ENCODE measurements at regions not wholly inside any gene's neighbourhood (a gene's known extent, or its start where the extent isn't known, plus 50 kb on each side); places are given as distances from the start of the nearest gene placed in this dataset.

DNA sequence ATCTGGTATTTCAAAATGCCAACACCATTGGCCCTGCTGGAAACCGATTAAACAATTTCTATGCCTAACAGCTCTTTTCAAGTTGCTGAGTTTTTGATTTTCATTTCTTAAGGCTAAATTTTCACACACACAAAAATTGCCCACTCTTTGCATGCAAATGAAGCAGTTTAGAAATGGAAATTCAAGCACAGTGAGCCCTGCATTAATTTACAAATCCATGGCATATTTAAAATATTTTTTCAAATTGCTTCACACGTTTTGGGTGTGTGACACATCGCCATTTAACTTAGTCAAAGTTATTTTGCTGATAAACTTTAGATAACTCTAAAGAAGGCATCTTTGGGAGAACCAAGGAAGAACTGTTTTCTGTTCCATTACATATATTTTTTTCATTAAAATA, 184.8 kb downstream of the TXNL1 start:
- no peak for ATAC-seq
- 3% methylated on average over 3 of the region's 3 CpGs for WGBS (ENCODE audit: insufficient coverage, low coverage, missing lambda C conversion rate)
- Histone ChIP-seq H2AFZ (ENCODE audit: low read depth, low read length) (no peak overlapping the region), H3K4me2 (ENCODE audit: insufficient read depth, low read length) (no peak overlapping the region), H3K27me3 (ENCODE audit: control insufficient read depth in 2 of 2, insufficient read depth in 2 of 2, low read length in 2 of 2) (no peaks in the 10 kb centered on the region), H3K79me2 (ENCODE audit: control insufficient read depth, insufficient read depth, low read length) (no peaks in the 10 kb centered on the region), H3K4me3 (no peak overlapping the region), H3K9me3 (replicated peaks; ENCODE audit: control insufficient read depth, insufficient read depth, low read depth, low read length) (no peaks in the 10 kb centered on the region), H3K36me3 (ENCODE audit: control insufficient read depth, insufficient read depth, low read length) (no peaks in the 10 kb centered on the region), H3K9ac (ENCODE audit: insufficient read depth in 1 of 2, low read depth in 2 of 2, low read length in 2 of 2) (no peak overlapping the region), H3K9me1 (ENCODE audit: control insufficient read depth, insufficient read depth, low read length) (no peaks in the 10 kb centered on the region), H4K20me1 (replicated peaks; ENCODE audit: control insufficient read depth, insufficient read depth, low read length) (no peaks in the 10 kb centered on the region), H3K4me1 (replicated peaks in 1 of 2; ENCODE audit: control insufficient read depth in 2 of 2, insufficient read depth in 2 of 2, low read length in 2 of 2) (no peaks in the 10 kb centered on the region), H3K27ac (ENCODE audit: extremely low read depth, low read depth, low read length) (no peak overlapping the region)
- FAIRE-seq = no peak
- no TSS peak for BruUV-seq (replicated peaks)
- POLR2A ChIA-PET = no interaction called here
- DNase-seq (ENCODE audit: extremely low read depth in 1 of 4, low spot score in 3 of 4) = no peak
- intact Hi-C loops (cut with micrococcal nuclease) (no loop called here), in situ Hi-C loops (cut with MboI) (no loop called here)
- CTCF ChIA-PET (ENCODE audit: low intra/inter-chr PET ratio) = no interaction called here
- TF ChIP-seq POLR2H (tag; IDR thresholded peaks at IDR 0.05; ENCODE audit: low read depth) (no peak), HDAC2 (IDR thresholded peaks at IDR 0.05) (no peak), TRIM28 (IDR thresholded peaks at IDR 0.05) (no peak), RERE (CRISPR knock-in tag; IDR thresholded peaks at IDR 0.05; ENCODE audit: borderline replicate concordance) (no peak), ZNF444 (CRISPR knock-in tag; IDR thresholded peaks at IDR 0.05) (no peak), UBTF (IDR thresholded peaks at IDR 0.05; ENCODE audit: borderline replicate concordance in 1 of 2, low read depth in 2 of 2, low read length in 2 of 2) (no peak), U2AF1 (optimal IDR thresholded peaks at IDR 0.05; ENCODE audit: low read depth, low read length) (no peak), HMG20A (CRISPR knock-in tag; conservative IDR thresholded peaks at IDR 0.05) (no peak), SMARCB1 (IDR thresholded peaks at IDR 0.05; ENCODE audit: insufficient read length, low read depth) (no peak), CBFA2T2 (conservative IDR thresholded peaks at IDR 0.05) (no peak), TCF7 (IDR thresholded peaks at IDR 0.05; ENCODE audit: borderline replicate concordance) (no peak)
- TF ChIP-seq, protein P1, sequence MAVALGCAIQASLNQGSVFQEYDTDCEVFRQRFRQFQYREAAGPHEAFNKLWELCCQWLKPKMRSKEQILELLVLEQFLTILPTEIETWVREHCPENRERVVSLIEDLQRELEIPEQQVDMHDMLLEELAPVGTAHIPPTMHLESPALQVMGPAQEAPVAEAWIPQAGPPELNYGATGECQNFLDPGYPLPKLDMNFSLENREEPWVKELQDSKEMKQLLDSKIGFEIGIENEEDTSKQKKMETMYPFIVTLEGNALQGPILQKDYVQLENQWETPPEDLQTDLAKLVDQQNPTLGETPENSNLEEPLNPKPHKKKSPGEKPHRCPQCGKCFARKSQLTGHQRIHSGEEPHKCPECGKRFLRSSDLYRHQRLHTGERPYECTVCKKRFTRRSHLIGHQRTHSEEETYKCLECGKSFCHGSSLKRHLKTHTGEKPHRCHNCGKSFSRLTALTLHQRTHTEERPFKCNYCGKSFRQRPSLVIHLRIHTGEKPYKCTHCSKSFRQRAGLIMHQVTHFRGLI (CRISPR knock-in tag; IDR thresholded peaks at IDR 0.05) = no peak
- TF ChIP-seq, protein P2, sequence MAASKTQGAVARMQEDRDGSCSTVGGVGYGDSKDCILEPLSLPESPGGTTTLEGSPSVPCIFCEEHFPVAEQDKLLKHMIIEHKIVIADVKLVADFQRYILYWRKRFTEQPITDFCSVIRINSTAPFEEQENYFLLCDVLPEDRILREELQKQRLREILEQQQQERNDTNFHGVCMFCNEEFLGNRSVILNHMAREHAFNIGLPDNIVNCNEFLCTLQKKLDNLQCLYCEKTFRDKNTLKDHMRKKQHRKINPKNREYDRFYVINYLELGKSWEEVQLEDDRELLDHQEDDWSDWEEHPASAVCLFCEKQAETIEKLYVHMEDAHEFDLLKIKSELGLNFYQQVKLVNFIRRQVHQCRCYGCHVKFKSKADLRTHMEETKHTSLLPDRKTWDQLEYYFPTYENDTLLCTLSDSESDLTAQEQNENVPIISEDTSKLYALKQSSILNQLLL (CRISPR knock-in tag; IDR thresholded peaks at IDR 0.05; ENCODE audit: borderline replicate concordance) = no peak
